GM12865 (cell line): ENCODE measurements at regions not wholly inside any gene's neighbourhood (a gene's known extent, or its start where the extent isn't known, plus 50 kb on each side); places are given as distances from the start of the nearest gene placed in this dataset.
"Not testable (repeated sequence)": the region's sequence is repeated elsewhere in the genome, so short reads cannot be mapped to it uniquely, and the experiment has no call there.

Experiments used
- DNase-seq: peaks from one replicate; pipeline ENCODE4 v3.0.0; 2010; ENCODE audit warnings: low read depth
- H3K4me3 ChIP-seq: 2 replicates; pipeline ENCODE4 v1.5.1; 2011; ENCODE audit warnings: mild to moderate bottlenecking, low read depth, low read length, control low read depth
- TF ChIP-seq, protein P1 (sequence below): IDR thresholded peaks from 2 replicates; pipeline ENCODE4 v1.5.1; 2011; ENCODE audit warnings: low read length, control low read depth, low read depth, inconsistent platforms; ENCODE audit not compliant: insufficient read depth; ENCODE audit errors: missing control alignments

DNA sequence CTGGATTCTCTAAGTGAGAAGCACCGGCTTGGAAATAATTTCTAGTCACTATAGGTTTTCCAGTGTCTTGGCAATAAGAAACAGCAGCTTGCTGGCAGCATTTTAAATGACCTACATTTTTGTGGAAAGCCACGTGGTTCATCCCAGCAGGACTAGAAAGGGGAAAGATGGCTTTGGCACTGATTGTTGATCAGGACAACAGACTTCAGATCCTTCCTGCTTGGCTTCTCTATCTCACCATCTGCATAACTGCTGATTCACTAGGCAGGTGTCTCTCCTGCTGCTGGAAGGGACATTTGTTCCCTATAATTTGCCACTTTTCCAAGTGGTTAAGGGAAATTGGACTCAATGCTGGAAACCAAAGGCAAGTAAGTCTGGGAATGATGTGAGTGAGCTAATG lies 131.0 kb downstream of the TTC8 start:
- TF ChIP-seq, protein P1, sequence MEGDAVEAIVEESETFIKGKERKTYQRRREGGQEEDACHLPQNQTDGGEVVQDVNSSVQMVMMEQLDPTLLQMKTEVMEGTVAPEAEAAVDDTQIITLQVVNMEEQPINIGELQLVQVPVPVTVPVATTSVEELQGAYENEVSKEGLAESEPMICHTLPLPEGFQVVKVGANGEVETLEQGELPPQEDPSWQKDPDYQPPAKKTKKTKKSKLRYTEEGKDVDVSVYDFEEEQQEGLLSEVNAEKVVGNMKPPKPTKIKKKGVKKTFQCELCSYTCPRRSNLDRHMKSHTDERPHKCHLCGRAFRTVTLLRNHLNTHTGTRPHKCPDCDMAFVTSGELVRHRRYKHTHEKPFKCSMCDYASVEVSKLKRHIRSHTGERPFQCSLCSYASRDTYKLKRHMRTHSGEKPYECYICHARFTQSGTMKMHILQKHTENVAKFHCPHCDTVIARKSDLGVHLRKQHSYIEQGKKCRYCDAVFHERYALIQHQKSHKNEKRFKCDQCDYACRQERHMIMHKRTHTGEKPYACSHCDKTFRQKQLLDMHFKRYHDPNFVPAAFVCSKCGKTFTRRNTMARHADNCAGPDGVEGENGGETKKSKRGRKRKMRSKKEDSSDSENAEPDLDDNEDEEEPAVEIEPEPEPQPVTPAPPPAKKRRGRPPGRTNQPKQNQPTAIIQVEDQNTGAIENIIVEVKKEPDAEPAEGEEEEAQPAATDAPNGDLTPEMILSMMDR = no peak
- no peak for DNase-seq
- H3K4me3 ChIP-seq = no peak overlapping the region

DNA sequence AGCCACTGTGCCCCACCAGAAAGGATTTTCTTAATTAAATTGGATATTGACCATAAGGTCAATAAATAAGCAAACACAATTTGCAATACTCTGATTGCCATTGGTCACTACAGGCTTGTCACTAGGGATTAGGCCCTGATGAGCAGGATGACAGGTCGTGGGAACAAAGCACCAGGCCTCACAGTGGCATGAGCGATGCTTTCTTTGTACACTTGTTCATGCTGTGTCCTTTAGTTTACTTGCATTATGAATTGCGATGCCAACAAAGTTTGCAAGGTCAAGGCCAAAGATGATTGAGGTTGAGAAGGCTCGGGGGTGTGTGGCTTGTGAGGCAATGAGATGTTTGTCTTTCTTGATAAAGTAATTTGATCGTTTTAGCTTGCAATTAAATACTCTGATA lies 136.0 kb downstream of the TTC8 start:
- TF ChIP-seq, protein P1 = no peak
- no peak for DNase-seq
- no peak overlapping the region for H3K4me3 ChIP-seq

DNA sequence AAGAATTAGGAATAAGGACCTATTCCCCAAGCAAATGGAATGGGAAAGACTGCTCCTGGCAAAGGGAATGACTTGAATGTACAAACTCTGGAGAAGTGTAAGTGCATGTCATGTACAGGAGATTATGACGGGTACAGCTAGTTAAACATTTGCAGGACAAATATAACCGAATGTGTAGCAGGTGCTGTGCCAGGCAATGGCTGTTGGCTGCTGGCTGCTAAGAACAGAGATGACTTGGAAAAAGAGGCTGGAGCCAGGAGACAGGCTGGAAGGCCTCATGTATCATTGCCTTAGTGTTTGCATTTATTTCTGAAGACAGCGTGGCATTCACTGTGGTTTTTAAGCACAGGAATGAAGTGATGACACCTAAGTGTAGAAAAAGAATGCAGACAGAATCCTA lies 136.8 kb downstream of the TTC8 start:
- TF ChIP-seq, protein P1 = no peak
- DNase-seq = no peak
- H3K4me3 ChIP-seq = no peak overlapping the region

DNA sequence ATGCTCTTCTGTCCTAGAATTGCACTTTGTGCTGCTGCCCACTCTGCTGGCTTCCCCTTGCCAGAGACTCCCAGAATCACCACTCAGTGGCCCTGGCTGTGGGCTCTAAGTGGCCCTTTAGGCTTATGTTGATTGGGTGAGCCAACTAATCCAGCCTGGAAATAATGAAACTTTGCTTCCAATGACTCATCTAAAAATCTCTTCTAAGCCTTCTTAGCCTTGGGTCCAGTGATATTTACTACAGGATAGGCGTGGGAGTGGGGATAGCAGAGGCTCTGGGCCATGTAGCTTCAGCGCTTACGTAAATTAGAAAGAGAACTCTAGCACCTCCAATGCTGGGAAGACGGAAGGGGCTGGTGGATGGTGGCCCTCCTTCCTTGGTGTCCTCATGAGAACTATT lies 137.9 kb downstream of the TTC8 start:
- DNase-seq = no peak
- TF ChIP-seq, protein P1 = no peak

DNA sequence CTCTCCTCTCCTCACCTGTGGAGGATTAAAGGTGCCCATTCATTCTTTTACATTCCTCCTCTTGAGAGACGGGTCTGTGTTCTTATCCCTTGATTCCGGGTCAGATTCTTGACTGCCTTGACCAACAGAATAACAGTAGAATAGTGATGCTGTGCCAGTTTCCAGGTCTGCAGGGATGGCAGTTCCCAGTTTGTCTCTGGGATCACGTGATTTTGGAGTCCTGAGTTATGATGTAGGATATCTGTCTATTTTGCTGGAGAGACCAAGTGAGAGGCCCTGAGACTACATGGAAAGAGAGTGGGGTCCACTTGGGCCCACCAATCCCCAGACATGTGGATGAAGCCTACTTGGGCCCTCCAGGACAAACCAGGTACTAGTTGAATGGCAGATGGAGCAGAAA lies 142.8 kb downstream of the TTC8 start:
- TF ChIP-seq, protein P1 = no peak
- no peak for DNase-seq
- no peak overlapping the region for H3K4me3 ChIP-seq

More for the DNA sequence above, 137.9 kb downstream of the TTC8 start:
- H3K4me3 ChIP-seq = no peak overlapping the region

DNA sequence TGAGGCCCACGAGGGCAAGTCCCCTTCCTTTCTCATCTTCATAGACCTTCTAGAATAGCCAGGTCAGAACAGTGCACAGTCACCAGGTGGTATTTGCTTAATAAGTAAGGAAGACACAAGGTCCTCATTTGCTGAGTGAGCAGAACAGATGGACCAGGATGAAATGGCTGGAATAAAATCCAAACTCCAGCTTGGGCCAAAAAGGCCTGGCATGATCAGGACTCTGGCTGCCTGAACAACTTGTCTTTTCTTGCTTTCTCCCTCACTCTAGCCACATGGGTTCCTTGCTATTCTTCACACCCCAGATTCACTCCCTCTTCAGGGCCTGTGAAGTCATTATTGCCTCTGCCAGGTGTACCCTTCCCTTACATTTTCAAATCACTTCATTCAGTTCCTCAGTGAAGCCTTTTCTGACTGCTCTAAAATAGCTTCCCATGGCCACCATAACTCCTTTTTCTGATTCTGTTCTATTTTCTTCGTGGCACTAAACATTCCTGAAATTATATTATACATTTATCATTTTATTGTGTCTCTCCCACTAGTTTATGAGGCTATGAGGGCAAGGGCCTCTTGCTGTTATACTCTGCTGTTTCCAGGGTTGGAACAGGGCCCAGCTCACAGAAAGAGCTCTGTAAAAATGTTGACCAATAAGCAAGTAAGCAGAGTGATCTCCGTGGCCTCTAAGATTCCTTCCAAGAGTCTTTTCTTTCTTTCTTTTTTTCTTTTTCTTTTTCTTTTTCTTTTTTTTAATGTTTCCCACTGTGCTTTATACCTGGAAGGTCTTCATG lies 150.8 kb downstream of the TTC8 start:
- no peak for DNase-seq
- TF ChIP-seq, protein P1 = no peak
- no peak overlapping the region for H3K4me3 ChIP-seq

DNA sequence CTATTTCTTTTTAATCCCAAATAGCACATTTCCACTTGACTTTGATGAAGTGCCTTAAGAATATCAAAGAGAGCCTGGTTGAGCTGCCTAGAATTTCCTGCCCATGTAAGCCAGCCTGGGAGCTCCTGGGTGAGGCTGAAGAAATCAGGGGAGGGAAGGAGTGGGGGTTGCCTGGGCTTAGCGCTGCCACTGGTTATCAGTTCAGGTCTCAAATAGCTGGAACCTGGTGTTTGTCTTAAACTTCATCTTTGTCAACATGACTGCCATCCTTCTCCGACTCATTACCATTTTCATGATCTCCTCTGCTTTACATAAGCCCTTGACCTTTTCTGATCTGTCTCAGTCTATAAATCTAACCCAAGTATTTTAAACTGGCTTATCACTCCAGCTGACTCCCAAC lies 151.5 kb downstream of the TTC8 start:
- H3K4me3 ChIP-seq = no peak overlapping the region
- TF ChIP-seq, protein P1 = no peak
- DNase-seq = no peak

DNA sequence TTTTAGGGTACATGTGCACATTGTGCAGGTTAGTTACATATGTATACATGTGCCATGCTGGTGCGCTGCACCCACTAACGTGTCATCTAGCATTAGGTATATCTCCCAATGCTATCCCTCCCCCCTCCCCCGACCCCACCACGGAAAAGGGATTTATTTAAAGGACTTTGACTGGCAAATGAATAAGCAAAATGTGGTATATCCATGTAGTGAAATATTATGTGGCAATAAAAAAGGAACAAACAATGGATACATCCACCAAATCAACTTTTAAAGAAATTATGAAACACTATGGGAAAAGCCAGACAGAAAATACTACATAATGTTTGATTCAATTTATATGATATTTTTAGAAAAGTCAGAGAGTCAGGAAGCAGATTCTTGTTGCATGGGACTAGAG lies 156.5 kb downstream of the TTC8 start:
- not testable (repeated sequence) for H3K4me3 ChIP-seq, DNase-seq
